HepG2 (cell line): ENCODE measurements at regions not wholly inside any gene's neighbourhood (a gene's known extent, or its start where the extent isn't known, plus 50 kb on each side); places are given as distances from the start of the nearest gene placed in this dataset.

Experiments
- GZF1 ChIP-seq: sonication (generic); formaldehyde crosslinking; IDR thresholded peaks from 2 replicates; pipeline ENCODE4 v1.5.1; 2020; ENCODE audit warnings: mild to moderate bottlenecking, missing genetic modification reagents
- POLR2G ChIP-seq: fragments of 200-400 bp; formaldehyde crosslinking; IDR thresholded peaks from 2 replicates; pipeline ENCODE4 v1.6.1; 2018; ENCODE audit warnings: mild to moderate bottlenecking, low read depth, low read length, moderate library complexity
- RFXANK ChIP-seq: IDR thresholded peaks from 2 replicates; pipeline ENCODE4 v1.6.1; 2016
- SP140L ChIP-seq: sonication (generic); formaldehyde crosslinking; IDR thresholded peaks from 2 replicates; pipeline ENCODE4 v1.4.0; 2020; ENCODE audit warnings: missing genetic modification reagents, borderline replicate concordance
- SSRP1 ChIP-seq: IDR thresholded peaks from 2 replicates; pipeline ENCODE4 v1.6.1; 2016; ENCODE audit warnings: control low read depth
- TAF1 ChIP-seq: sonication (generic); formaldehyde crosslinking; IDR thresholded peaks from 2 replicates; pipeline ENCODE4 v1.4.0; 2020; ENCODE audit warnings: missing genetic modification reagents
- TBX3 ChIP-seq: fragments of 450-650 bp; IDR thresholded peaks from 2 replicates; pipeline ENCODE4 v1.6.1; 2017; ENCODE audit warnings: antibody characterized with exemption, mild to moderate bottlenecking, inconsistent platforms, borderline replicate concordance
- ZBTB14 ChIP-seq: sonication (generic); formaldehyde crosslinking; IDR thresholded peaks from 2 replicates; pipeline ENCODE4 v1.4.0; 2020; ENCODE audit warnings: missing genetic modification reagents
- ZBTB7B ChIP-seq: sonication (generic); formaldehyde crosslinking; IDR thresholded peaks from 2 replicates; pipeline ENCODE4 v1.4.0; 2020; ENCODE audit warnings: missing genetic modification reagents
- ZNF121 ChIP-seq: sonication (generic); formaldehyde crosslinking; IDR thresholded peaks from 2 replicates; pipeline ENCODE4 v1.5.0; 2020; ENCODE audit warnings: mild to moderate bottlenecking, missing genetic modification reagents
- ZNF317 ChIP-seq: sonication (generic); formaldehyde crosslinking; IDR thresholded peaks from 2 replicates; pipeline ENCODE4 v1.5.0; 2020; ENCODE audit warnings: mild to moderate bottlenecking, missing genetic modification reagents
- ZNF446 ChIP-seq: sonication (generic); formaldehyde crosslinking; IDR thresholded peaks from 2 replicates; pipeline ENCODE4 v1.5.0; 2020; ENCODE audit warnings: mild to moderate bottlenecking, missing genetic modification reagents
- ZNF709 ChIP-seq: sonication (generic); formaldehyde crosslinking; IDR thresholded peaks from 2 replicates; pipeline ENCODE4 v1.5.0; 2020; ENCODE audit warnings: mild to moderate bottlenecking, missing genetic modification reagents
- ZNF773 ChIP-seq: sonication (generic); formaldehyde crosslinking; IDR thresholded peaks from 2 replicates; pipeline ENCODE4 v1.4.0; 2020; ENCODE audit warnings: missing genetic modification reagents, borderline replicate concordance
- TF ChIP-seq, protein P1 (sequence below): sonication (generic); formaldehyde crosslinking; IDR thresholded peaks from 2 replicates; pipeline ENCODE4 v1.5.1; 2020; ENCODE audit warnings: missing genetic modification reagents, mild to moderate bottlenecking, borderline replicate concordance
- TF ChIP-seq, protein P2 (sequence below): sonication (generic); formaldehyde crosslinking; IDR thresholded peaks from 2 replicates; pipeline ENCODE4 v1.5.1; 2020; ENCODE audit warnings: mild to moderate bottlenecking, missing genetic modification reagents
- TF ChIP-seq, protein P3 (sequence below): sonication (generic); formaldehyde crosslinking; IDR thresholded peaks from 2 replicates; pipeline ENCODE4 v1.4.0; 2020; ENCODE audit warnings: low read depth, missing genetic modification reagents

GRCh38 chr5:27472000-27472763 lies 433.8 kb upstream of the CDH9 start (continued):
- TF ChIP-seq, protein P1, sequence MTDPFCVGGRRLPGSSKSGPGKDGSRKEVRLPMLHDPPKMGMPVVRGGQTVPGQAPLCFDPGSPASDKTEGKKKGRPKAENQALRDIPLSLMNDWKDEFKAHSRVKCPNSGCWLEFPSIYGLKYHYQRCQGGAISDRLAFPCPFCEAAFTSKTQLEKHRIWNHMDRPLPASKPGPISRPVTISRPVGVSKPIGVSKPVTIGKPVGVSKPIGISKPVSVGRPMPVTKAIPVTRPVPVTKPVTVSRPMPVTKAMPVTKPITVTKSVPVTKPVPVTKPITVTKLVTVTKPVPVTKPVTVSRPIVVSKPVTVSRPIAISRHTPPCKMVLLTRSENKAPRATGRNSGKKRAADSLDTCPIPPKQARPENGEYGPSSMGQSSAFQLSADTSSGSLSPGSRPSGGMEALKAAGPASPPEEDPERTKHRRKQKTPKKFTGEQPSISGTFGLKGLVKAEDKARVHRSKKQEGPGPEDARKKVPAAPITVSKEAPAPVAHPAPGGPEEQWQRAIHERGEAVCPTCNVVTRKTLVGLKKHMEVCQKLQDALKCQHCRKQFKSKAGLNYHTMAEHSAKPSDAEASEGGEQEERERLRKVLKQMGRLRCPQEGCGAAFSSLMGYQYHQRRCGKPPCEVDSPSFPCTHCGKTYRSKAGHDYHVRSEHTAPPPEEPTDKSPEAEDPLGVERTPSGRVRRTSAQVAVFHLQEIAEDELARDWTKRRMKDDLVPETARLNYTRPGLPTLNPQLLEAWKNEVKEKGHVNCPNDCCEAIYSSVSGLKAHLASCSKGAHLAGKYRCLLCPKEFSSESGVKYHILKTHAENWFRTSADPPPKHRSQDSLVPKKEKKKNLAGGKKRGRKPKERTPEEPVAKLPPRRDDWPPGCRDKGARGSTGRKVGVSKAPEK (CRISPR knock-in tag), result no peak
- peak; percentile 78 for TF ChIP-seq ZNF709 (CRISPR knock-in tag)
- peak; percentile 88 for TF ChIP-seq POLR2G
- TF ChIP-seq ZBTB7B (CRISPR knock-in tag), result peak; percentile 77
- no peak for TF ChIP-seq SP140L
- no peak for TF ChIP-seq GZF1 (CRISPR knock-in tag)
- TF ChIP-seq ZNF773 (CRISPR knock-in tag), result no peak
- peak; percentile 58; the same call in 1 of the 2 replicates for TF ChIP-seq RFXANK (CRISPR knock-in tag)
- TF ChIP-seq, protein P2, sequence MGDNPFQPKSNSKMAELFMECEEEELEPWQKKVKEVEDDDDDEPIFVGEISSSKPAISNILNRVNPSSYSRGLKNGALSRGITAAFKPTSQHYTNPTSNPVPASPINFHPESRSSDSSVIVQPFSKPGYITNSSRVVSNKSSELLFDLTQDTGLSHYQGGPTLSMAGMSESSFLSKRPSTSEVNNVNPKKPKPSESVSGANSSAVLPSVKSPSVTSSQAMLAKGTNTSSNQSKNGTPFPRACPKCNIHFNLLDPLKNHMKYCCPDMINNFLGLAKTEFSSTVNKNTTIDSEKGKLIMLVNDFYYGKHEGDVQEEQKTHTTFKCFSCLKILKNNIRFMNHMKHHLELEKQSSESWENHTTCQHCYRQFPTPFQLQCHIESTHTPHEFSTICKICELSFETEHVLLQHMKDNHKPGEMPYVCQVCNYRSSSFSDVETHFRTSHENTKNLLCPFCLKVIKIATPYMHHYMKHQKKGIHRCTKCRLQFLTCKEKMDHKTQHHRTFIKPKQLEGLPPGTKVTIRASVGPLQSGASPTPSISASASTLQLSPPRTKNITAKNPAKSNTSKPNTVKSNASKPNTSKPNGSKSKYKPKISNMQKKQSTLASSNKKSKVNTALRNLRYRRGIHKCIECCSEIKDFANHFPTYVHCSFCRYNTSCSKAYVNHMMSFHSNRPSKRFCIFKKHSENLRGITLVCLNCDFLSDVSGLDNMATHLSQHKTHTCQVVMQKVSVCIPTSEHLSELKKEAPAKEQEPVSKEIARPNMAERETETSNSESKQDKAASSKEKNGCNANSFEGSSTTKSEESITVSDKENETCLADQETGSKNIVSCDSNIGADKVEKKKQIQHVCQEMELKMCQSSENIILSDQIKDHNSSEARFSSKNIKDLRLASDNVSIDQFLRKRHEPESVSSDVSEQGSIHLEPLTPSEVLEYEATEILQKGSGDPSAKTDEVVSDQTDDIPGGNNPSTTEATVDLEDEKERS (CRISPR knock-in tag), result no peak
- TF ChIP-seq ZNF317 (CRISPR knock-in tag), result peak; percentile 79; the same call in 1 of the 2 replicates
- TF ChIP-seq ZNF121 (CRISPR knock-in tag), result no peak
- 0 out of 2 replicates have a peak, but pooled peaks have one; percentile 46 for TF ChIP-seq ZNF446 (CRISPR knock-in tag)
- peak; percentile 27; the same call in 1 of the 2 replicates for TF ChIP-seq SSRP1 (CRISPR knock-in tag)
- TF ChIP-seq TAF1 (CRISPR knock-in tag), result peak; percentile 87
- no peak for TF ChIP-seq ZBTB14 (CRISPR knock-in tag)
- TF ChIP-seq TBX3, result 0 out of 2 replicates have a peak, but pooled peaks have one; percentile 5
- TF ChIP-seq, protein P3, sequence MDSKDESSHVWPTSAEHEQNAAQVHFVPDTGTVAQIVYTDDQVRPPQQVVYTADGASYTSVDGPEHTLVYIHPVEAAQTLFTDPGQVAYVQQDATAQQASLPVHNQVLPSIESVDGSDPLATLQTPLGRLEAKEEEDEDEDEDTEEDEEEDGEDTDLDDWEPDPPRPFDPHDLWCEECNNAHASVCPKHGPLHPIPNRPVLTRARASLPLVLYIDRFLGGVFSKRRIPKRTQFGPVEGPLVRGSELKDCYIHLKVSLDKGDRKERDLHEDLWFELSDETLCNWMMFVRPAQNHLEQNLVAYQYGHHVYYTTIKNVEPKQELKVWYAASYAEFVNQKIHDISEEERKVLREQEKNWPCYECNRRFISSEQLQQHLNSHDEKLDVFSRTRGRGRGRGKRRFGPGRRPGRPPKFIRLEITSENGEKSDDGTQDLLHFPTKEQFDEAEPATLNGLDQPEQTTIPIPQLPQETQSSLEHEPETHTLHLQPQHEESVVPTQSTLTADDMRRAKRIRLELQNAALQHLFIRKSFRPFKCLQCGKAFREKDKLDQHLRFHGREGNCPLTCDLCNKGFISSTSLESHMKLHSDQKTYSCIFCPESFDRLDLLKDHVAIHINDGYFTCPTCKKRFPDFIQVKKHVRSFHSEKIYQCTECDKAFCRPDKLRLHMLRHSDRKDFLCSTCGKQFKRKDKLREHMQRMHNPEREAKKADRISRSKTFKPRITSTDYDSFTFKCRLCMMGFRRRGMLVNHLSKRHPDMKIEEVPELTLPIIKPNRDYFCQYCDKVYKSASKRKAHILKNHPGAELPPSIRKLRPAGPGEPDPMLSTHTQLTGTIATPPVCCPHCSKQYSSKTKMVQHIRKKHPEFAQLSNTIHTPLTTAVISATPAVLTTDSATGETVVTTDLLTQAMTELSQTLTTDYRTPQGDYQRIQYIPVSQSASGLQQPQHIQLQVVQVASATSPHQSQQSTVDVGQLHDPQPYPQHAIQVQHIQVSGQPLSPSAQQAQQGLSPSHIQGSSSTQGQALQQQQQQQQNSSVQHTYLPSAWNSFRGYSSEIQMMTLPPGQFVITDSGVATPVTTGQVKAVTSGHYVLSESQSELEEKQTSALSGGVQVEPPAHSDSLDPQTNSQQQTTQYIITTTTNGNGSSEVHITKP (CRISPR knock-in tag), result 0 out of 2 replicates have a peak, but pooled peaks have one; percentile 28
